ENCODE measurements at regions not wholly inside any gene's neighbourhood (a gene's known extent, or its start where the extent isn't known, plus 50 kb on each side); places are given as distances from the start of the nearest gene placed in this dataset.

DNA sequence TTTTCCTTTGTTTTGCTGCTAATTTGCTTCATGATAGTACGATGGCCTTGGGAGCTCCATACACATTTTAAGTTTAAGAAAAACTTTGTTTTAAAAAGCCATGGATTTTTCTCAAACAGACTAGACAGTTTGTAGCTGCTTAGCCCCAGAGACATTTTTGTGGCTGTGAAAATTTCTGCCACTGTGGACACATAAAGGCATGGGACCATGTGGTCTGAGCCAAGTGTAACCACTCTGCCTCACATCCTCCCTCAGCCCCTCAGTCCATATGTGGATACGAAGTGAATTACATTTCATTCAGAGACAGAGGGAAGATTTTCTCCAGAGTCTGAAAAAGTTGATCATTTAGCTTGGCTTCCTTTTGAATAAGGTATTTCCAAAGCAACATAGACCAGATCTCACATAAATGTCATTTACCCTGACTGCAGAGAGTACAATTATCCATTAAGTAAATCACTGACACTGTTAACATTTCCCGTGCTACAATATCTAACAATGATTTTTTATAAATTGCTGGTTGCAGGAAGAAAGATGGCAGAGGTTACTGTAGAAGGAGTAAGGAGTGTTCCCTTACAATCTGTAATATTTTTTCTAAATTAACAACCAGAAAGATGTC, 87.4 kb downstream of the GJA1 start:
- POLR2A ChIA-PET = no interaction called here
- no peak for DNase-seq (ENCODE audit: extremely low spot score)
- CTCF ChIA-PET = interaction anchor here (0.8 to 1.8 kb wide), 5 partner anchors 8 to 16 kb away, joined by 3 to 5 read pairs (median 4); no protein-coding TSS in a partner anchor
- TF ChIP-seq, protein P1, sequence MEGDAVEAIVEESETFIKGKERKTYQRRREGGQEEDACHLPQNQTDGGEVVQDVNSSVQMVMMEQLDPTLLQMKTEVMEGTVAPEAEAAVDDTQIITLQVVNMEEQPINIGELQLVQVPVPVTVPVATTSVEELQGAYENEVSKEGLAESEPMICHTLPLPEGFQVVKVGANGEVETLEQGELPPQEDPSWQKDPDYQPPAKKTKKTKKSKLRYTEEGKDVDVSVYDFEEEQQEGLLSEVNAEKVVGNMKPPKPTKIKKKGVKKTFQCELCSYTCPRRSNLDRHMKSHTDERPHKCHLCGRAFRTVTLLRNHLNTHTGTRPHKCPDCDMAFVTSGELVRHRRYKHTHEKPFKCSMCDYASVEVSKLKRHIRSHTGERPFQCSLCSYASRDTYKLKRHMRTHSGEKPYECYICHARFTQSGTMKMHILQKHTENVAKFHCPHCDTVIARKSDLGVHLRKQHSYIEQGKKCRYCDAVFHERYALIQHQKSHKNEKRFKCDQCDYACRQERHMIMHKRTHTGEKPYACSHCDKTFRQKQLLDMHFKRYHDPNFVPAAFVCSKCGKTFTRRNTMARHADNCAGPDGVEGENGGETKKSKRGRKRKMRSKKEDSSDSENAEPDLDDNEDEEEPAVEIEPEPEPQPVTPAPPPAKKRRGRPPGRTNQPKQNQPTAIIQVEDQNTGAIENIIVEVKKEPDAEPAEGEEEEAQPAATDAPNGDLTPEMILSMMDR (IDR thresholded peaks at IDR 0.05; ENCODE audit: control extremely low read depth, extremely low read depth, low read depth, missing control alignments) = no peak

DNA sequence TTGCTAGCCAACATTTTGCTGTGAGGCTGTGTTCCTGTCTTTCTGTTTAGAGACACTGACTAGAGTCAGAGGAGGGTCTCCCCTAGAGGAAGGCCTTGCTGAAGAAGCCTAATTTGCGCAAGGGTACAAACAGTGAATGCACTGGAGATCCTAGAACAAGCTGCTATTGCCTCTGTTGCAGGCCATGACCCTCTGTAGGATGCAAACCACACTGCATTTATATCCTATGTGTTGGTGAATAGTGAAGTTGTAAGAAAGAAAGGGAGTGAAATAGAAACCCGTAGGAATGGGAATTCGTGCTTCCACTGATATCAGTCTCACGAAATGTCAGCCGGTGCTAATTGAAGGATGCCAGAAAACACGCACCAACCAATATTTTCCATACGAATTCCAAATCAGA, 88.2 kb downstream of the GJA1 start:
- ChIA-PET POLR2A (no interaction called here), CTCF (interaction anchor here (1.2 kb wide), 1 partner anchor 8 kb away, joined by 5 read pairs; no protein-coding TSS in a partner anchor)
- TF ChIP-seq, protein P1 (IDR thresholded peaks at IDR 0.05; ENCODE audit: control extremely low read depth, extremely low read depth, low read depth, missing control alignments) = no peak
- no peak for DNase-seq (ENCODE audit: extremely low spot score)

DNA sequence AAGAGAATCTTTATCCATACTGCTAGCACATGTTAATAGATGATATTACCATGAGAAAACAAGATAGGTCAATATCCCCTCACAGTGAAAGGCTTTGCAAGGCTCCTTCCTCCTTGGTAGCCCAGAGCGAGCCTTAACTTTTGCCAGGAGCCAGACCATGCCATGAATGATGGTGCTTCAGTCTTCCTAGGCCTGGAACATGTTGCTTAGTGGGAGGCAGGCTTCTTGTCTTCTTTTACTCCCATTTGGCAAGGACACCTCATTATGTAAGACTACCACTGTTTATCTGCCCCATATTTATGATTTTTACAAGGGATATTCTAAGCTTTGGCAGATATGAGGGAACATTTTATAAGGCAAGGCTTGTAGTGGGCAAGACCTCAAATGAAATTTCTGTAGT, 90.8 kb downstream of the GJA1 start:
- ChIA-PET POLR2A (no interaction called here), CTCF (no interaction called here)
- no peak for DNase-seq (ENCODE audit: extremely low spot score)
- TF ChIP-seq, protein P1 (IDR thresholded peaks at IDR 0.05; ENCODE audit: control extremely low read depth, extremely low read depth, low read depth, missing control alignments) = no peak

GRCh38 chr6:121531658-121532169, 96.3 kb downstream of the GJA1 start:
- ChIA-PET POLR2A (no interaction called here), CTCF (interaction anchor here (0.9 to 1.2 kb wide), 3 partner anchors 9 to 58 kb away, joined by 3 to 4 read pairs (median 3); no protein-coding TSS in a partner anchor)
- TF ChIP-seq, protein P1 (IDR thresholded peaks at IDR 0.05; ENCODE audit: control extremely low read depth, extremely low read depth, low read depth, missing control alignments) = no peak
- no peak for DNase-seq (ENCODE audit: extremely low spot score)

- TF ChIP-seq, protein P1 (IDR thresholded peaks at IDR 0.05; ENCODE audit: control extremely low read depth, extremely low read depth, low read depth, missing control alignments) = no peak
- POLR2A ChIA-PET = no interaction called here
- DNase-seq (ENCODE audit: extremely low spot score) = no peak
- CTCF ChIA-PET = interaction anchor here (0.7 to 2.3 kb wide), 3 partner anchors 9 to 15 kb away, joined by 5 to 7 read pairs (median 5); no protein-coding TSS in a partner anchor
Measured at GRCh38 chr6:121533321-121533841, 97.9 kb downstream of the GJA1 start.

DNA sequence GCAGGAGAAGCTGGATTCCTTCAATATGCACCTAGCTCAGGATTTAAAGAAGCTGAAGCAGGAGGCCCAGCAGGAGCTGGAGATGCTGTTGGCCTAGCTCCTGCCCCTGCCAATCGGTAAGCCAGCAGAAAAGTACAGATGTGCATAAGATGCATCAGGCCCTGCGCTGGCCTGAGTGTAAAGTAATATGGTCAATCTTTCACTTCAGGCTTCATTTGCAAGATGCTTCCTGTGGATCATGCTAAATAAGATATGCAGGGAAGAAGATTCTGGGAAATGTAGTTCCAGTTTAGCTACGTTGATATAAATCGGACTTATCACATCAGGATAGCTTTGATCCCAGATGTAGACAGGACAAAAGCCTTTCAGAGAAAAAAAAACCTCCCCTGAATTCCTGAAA, 100.3 kb downstream of the GJA1 start:
- no peak for DNase-seq (ENCODE audit: extremely low spot score)
- CTCF ChIA-PET = interaction anchor here (0.9 kb wide), 1 partner anchor 312 kb away, joined by 3 read pairs; no protein-coding TSS in a partner anchor
- POLR2A ChIA-PET = no interaction called here
- TF ChIP-seq, protein P1 (IDR thresholded peaks at IDR 0.05; ENCODE audit: control extremely low read depth, extremely low read depth, low read depth, missing control alignments) = no peak
